Esophagus muscularis mucosa (tissue), 4 donors: ENCODE measurements at regions not wholly inside any gene's neighbourhood (a gene's known extent, or its start where the extent isn't known, plus 50 kb on each side); places are given as distances from the start of the nearest gene placed in this dataset.

ENCODE experiments used
- EP300 ChIP-seq: sonication (generic); formaldehyde crosslinking; IDR thresholded peaks from one replicate; pipeline ENCODE4 v1.6.1; 2017; ENCODE audit warnings: antibody characterized with exemption
- POLR2A ChIP-seq: fragments of 450-650 bp; IDR thresholded peaks from one replicate; pipeline ENCODE4 v1.6.1; 2017; ENCODE audit warnings: antibody characterized with exemption, moderate library complexity, mild to moderate bottlenecking, low read depth
- POLR2AphosphoS5 ChIP-seq, 2 donors: sonication (generic); formaldehyde crosslinking; IDR thresholded peaks; one replicate each; pipeline ENCODE4 v1.6.1; 2017; ENCODE audit warnings: antibody characterized with exemption in 2 of 2
- TF ChIP-seq, protein P1 (sequence below), 3 experiments: fragments of 200-600 bp in 2 of 3; fragments of 450-650 bp in 1 of 3; sonication (generic) in 2 of 3; IDR thresholded peaks; one replicate each; pipeline ENCODE4 v1.5.1; 2017 to 2019; ENCODE audit warnings: antibody characterized with exemption in 3 of 3, mild to moderate bottlenecking in 2 of 3, moderate library complexity in 1 of 3

GRCh38 chr14:82134411-82134810, 600.8 kb upstream of the SEL1L start:
- TF ChIP-seq, protein P1, sequence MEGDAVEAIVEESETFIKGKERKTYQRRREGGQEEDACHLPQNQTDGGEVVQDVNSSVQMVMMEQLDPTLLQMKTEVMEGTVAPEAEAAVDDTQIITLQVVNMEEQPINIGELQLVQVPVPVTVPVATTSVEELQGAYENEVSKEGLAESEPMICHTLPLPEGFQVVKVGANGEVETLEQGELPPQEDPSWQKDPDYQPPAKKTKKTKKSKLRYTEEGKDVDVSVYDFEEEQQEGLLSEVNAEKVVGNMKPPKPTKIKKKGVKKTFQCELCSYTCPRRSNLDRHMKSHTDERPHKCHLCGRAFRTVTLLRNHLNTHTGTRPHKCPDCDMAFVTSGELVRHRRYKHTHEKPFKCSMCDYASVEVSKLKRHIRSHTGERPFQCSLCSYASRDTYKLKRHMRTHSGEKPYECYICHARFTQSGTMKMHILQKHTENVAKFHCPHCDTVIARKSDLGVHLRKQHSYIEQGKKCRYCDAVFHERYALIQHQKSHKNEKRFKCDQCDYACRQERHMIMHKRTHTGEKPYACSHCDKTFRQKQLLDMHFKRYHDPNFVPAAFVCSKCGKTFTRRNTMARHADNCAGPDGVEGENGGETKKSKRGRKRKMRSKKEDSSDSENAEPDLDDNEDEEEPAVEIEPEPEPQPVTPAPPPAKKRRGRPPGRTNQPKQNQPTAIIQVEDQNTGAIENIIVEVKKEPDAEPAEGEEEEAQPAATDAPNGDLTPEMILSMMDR (IDR thresholded peaks at IDR 0.05) = no peak
- TF ChIP-seq POLR2A (no peak), EP300 (no peak), POLR2AphosphoS5 (IDR thresholded peaks at IDR 0.05) (no peak)
